NT2/D1 (cell line): ENCODE measurements at regions not wholly inside any gene's neighbourhood (a gene's known extent, or its start where the extent isn't known, plus 50 kb on each side); places are given as distances from the start of the nearest gene placed in this dataset.

ENCODE experiments used
- SUZ12 ChIP-seq: IDR thresholded peaks from 2 replicates; pipeline ENCODE4 v1.6.1; 2011; ENCODE audit not compliant: insufficient read length, insufficient read depth; ENCODE audit errors: extremely low read depth
- YY1 ChIP-seq: IDR thresholded peaks from 2 replicates; pipeline ENCODE4 v1.6.1; 2011; ENCODE audit not compliant: insufficient read length, insufficient read depth

DNA sequence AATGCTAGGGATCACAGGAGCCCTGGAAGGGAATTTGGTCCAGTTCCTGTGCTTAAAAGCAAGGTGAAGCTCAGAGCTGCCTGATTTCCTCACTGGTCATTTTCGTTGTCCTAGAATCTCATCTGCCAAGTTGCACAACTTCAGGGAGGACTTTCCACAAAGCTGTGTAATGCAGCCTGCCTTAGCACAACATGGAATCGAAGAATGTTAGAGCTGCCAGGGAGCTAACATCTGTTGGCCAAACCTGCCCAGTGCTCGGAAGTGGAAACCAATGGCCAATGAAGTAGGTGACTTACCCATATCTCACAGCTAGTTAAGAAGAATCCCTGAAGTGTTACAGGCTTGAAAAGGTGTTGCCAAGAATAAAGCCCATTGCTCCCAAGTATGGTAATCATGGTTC is 79.9 kb upstream of the SSTR1 start:
- TF ChIP-seq SUZ12 = no peak
- no peak for TF ChIP-seq YY1
